HL-60 (cell line): ENCODE measurements at regions not wholly inside any gene's neighbourhood (a gene's known extent, or its start where the extent isn't known, plus 50 kb on each side); places are given as distances from the start of the nearest gene placed in this dataset.

Experiments
- DNase-seq, 2 experiments: peaks; one replicate each; pipeline ENCODE4 v3.0.0-alpha.2; 2010 to 2020; ENCODE audit warnings: low read depth in 1 of 2, low spot score in 1 of 2
- H3K27ac ChIP-seq: fragments of 250-450 bp; sonication (Bioruptor Pico); replicated peaks from 2 replicates; pipeline ENCODE4 v1.5.1; 2020; ENCODE audit warnings: mild to moderate bottlenecking, moderate library complexity
- H3K27me3 ChIP-seq: fragments of 250-450 bp; sonication (Bioruptor Pico); 2 replicates; pipeline ENCODE4 v1.5.1; 2021; ENCODE audit warnings: mild to moderate bottlenecking, moderate library complexity; ENCODE audit not compliant: insufficient read depth, poor library complexity, severe bottlenecking
- H3K4me3 ChIP-seq: replicated peaks from 2 replicates; pipeline ENCODE4 v1.5.1; 2011; ENCODE audit warnings: mild to moderate bottlenecking, control low read depth, low read length; ENCODE audit not compliant: insufficient read depth
- CTCF ChIP-seq: IDR thresholded peaks from one replicate; pipeline ENCODE4 v1.5.1; 2011; ENCODE audit warnings: low read length, control low read depth, inconsistent platforms; ENCODE audit not compliant: insufficient read depth
- GABPA ChIP-seq: IDR thresholded peaks from 2 replicates; pipeline ENCODE4 v1.6.1; 2012; ENCODE audit warnings: low read depth
- POLR2AphosphoS5 ChIP-seq: IDR thresholded peaks from 2 replicates; pipeline ENCODE4 v1.6.1; 2012; ENCODE audit warnings: low read depth
- REST ChIP-seq: IDR thresholded peaks from 2 replicates; pipeline ENCODE4 v1.6.1; 2012; ENCODE audit warnings: low read depth; ENCODE audit not compliant: insufficient replicate concordance
- SPI1 ChIP-seq: IDR thresholded peaks from 2 replicates; pipeline ENCODE4 v1.6.1; 2012; ENCODE audit warnings: low read depth, mild to moderate bottlenecking, borderline replicate concordance

GRCh38 chr5:88118179-88118578 lies 150.5 kb downstream of the TMEM161B start:
- DNase-seq: no peak
- no peak overlapping the region for H3K27ac ChIP-seq
- no peak overlapping the region for H3K4me3 ChIP-seq
- TF ChIP-seq REST: no peak
- no peak for TF ChIP-seq GABPA
- TF ChIP-seq CTCF: no peak
- no peak for TF ChIP-seq SPI1
- TF ChIP-seq POLR2AphosphoS5: no peak
- H3K27me3 ChIP-seq: no peaks in the 10 kb centered on the region

- no peaks in the 10 kb centered on the region for H3K27me3 ChIP-seq
- H3K27ac ChIP-seq: no peak overlapping the region
- TF ChIP-seq REST (no peak), POLR2AphosphoS5 (no peak), GABPA (no peak), SPI1 (no peak), CTCF (no peak)
- H3K4me3 ChIP-seq: no peak overlapping the region
- no peak for DNase-seq
Measured at GRCh38 chr5:88117546-88117945, 151.1 kb downstream of the TMEM161B start.

GRCh38 chr5:88116396-88116795 lies 152.2 kb downstream of the TMEM161B start:
- no peak for DNase-seq
- Histone ChIP-seq H3K27me3 (no peaks in the 10 kb centered on the region), H3K27ac (no peak overlapping the region), H3K4me3 (no peak overlapping the region)
- no peak for TF ChIP-seq CTCF
- no peak for TF ChIP-seq GABPA
- no peak for TF ChIP-seq REST
- no peak for TF ChIP-seq SPI1
- no peak for TF ChIP-seq POLR2AphosphoS5
